ENCODE measurements at regions not wholly inside any gene's neighbourhood (a gene's known extent, or its start where the extent isn't known, plus 50 kb on each side); places are given as distances from the start of the nearest gene placed in this dataset.

DNA sequence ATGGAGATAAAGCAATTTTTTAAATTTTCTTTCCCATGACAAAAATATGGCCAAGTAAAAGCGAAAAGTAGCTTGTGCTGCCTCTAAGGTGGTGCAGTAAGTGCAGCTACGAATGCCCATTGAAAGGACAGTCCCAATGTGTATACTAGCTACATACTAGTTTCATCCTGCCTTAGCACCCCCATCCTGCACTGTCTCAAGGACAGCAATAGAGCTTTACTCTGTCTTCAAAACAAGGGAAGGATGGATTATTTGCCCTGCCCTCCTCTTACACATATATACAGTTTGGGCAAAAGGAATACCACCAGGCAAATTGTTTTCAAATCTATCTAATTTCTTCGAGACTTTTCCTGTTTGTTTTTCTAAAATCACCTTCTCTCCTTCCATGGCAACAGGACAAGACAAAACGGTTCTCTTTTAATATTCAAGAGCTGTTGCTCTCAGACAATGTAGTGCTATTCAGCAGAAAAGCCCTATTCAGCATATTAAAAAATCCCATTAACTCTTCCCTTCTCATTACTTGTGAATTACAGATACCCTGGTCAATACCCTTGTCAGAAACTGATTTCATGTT, 75.1 kb upstream of the SLC7A11 start:
- no peaks in the 10 kb centered on the region for H3K27me3 ChIP-seq (ENCODE audit: control insufficient read depth, insufficient read depth)
- H3K4me1 ChIP-seq (ENCODE audit: control insufficient read depth, insufficient read depth, low read length) = no peaks in the 10 kb centered on the region
- H3K27ac ChIP-seq (ENCODE audit: low read length) = no peak overlapping the region
- H3K4me3 ChIP-seq (ENCODE audit: low read length) = no peak overlapping the region
- DNase-seq (no peak), ATAC-seq (no peak)
- 67% methylated on average over 4 of the region's 4 CpGs for WGBS
- no peaks in the 10 kb centered on the region for H3K9me3 ChIP-seq (ENCODE audit: control insufficient read depth, low read length)
- intact Hi-C loops (cut with DNase I) = no loop called here

DNA sequence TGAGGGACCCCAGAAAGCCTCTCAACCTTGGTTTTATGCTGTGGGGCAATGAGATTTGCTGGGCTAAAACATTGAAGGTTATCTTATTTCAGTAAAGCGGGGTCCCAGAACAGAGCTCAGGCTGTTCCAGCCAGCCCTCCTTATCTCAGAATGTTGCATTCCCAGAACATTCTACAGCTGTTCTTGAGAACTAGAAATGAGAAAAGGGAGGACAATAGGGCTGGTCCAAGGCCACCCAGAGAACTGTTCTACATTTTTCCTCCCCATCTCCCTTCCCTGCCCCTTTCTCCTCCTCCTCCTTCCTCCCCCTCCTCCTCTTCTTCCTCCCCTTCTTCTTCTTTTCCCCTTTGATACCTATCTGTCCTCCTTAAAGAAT, 70.4 kb upstream of the SLC7A11 start:
- no peak for ATAC-seq
- DNase-seq = no peak
- H3K4me1 ChIP-seq (ENCODE audit: control insufficient read depth, insufficient read depth, low read length) = peaks cover 2% of the 10 kb centered on the region
- no peak overlapping the region for H3K27ac ChIP-seq (ENCODE audit: low read length)
- no peaks in the 10 kb centered on the region for H3K27me3 ChIP-seq (ENCODE audit: control insufficient read depth, insufficient read depth)
- H3K4me3 ChIP-seq (ENCODE audit: low read length) = no peak overlapping the region
- no peaks in the 10 kb centered on the region for H3K9me3 ChIP-seq (ENCODE audit: control insufficient read depth, low read length)
- WGBS = 71% methylated on average over 1 of the region's 1 CpG
- intact Hi-C loops (cut with DNase I) = no loop called here

DNA sequence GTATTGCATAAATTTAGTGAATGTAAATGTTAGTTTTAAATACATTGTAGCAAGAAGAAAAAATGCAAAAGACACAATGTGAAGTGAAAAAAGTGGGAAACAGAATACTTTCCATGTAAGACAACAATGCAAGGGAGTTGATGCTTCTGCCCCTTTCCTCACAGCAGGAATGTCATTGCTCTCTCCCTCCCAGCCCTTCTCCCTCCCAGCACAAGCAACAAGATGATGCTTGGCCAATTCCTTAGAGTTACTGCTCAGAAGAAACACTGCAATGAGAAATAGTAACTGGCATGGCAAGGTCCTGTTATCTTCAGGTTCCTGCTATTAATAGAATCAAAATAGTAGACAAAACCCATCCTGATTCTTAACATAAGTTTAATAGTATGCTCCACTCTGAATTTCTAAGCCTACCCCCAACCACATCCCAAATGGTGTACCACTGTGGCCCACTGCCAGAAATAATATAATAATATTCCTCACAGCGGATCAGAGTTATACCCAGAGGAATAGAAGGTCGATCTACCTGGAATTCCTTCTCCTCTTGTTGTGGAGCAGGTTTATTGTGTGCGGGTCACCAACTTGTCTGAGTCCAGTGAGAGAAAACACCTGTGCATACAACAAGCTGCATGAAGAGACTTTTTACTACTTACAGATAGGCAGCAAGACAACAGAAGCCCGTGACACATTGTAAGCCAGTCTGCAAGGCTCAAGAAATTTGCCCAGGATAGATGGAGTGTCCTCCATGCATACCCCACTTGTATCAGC, 69.8 kb upstream of the SLC7A11 start:
- 73% methylated on average over 4 of the region's 4 CpGs for WGBS
- Histone ChIP-seq H3K4me1 (ENCODE audit: control insufficient read depth, insufficient read depth, low read length) (peaks cover 2% of the 10 kb centered on the region), H3K27me3 (ENCODE audit: control insufficient read depth, insufficient read depth) (no peaks in the 10 kb centered on the region), H3K9me3 (ENCODE audit: control insufficient read depth, low read length) (no peaks in the 10 kb centered on the region), H3K27ac (ENCODE audit: low read length) (no peak overlapping the region), H3K4me3 (ENCODE audit: low read length) (no peak overlapping the region)
- intact Hi-C loops (cut with DNase I) = no loop called here
- DNase-seq (no peak), ATAC-seq (no peak)

DNA sequence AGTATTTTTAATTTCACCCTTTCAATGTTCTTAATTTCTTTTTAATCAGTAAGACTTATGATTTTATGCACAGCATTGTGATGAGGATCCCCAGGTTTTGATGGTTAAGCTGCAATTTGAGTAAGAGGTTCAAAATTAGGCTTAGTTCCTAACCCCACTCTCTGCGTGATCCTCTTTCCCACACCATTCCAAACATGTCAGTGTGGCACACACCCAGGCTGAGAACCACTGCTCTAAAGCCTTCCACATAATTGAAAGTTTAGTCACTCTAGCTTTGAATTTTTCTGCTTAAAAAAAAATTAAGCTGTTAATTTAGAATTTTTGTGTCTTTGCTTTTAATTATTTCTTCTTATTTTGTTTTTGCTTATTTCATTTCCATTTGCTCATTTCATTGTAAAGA, 68.8 kb upstream of the SLC7A11 start:
- ATAC-seq = no peak
- 47% methylated on average over 1 of the region's 1 CpG for WGBS

DNA sequence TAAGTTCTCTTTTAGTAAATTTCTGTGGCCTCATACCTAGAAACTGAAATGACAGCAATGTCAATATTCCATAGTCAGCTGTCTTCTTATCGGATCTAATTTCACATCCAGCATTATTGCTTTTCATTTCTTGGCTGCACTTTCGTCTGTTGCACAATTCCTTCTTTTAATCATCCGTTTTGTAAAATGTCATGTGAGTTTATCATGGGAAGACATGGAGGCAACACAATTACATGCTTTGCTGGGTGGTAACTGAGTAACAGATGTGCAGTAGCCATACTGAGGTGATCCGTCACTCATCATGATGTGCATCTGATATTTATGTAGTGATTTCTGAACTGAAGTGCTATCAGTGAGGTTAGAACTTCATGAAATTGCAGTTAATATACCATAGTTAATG, 68.3 kb upstream of the SLC7A11 start:
- intact Hi-C loops (cut with DNase I) = no loop called here
- ATAC-seq (no peak), DNase-seq (no peak)
- WGBS = 73% methylated on average over 4 of the region's 4 CpGs
- Histone ChIP-seq H3K9me3 (ENCODE audit: control insufficient read depth, low read length) (no peaks in the 10 kb centered on the region), H3K4me3 (ENCODE audit: low read length) (no peak overlapping the region), H3K27ac (ENCODE audit: low read length) (no peak overlapping the region), H3K27me3 (ENCODE audit: control insufficient read depth, insufficient read depth) (no peaks in the 10 kb centered on the region), H3K4me1 (ENCODE audit: control insufficient read depth, insufficient read depth, low read length) (peaks cover 2% of the 10 kb centered on the region)

More for the DNA sequence above, 68.8 kb upstream of the SLC7A11 start:
- H3K4me3 ChIP-seq (ENCODE audit: low read length) = no peak overlapping the region
- DNase-seq = no peak
- intact Hi-C loops (cut with DNase I) = no loop called here
- no peak overlapping the region for H3K27ac ChIP-seq (ENCODE audit: low read length)
- H3K27me3 ChIP-seq (ENCODE audit: control insufficient read depth, insufficient read depth) = no peaks in the 10 kb centered on the region
- H3K9me3 ChIP-seq (ENCODE audit: control insufficient read depth, low read length) = no peaks in the 10 kb centered on the region
- H3K4me1 ChIP-seq (ENCODE audit: control insufficient read depth, insufficient read depth, low read length) = peaks cover 2% of the 10 kb centered on the region

DNA sequence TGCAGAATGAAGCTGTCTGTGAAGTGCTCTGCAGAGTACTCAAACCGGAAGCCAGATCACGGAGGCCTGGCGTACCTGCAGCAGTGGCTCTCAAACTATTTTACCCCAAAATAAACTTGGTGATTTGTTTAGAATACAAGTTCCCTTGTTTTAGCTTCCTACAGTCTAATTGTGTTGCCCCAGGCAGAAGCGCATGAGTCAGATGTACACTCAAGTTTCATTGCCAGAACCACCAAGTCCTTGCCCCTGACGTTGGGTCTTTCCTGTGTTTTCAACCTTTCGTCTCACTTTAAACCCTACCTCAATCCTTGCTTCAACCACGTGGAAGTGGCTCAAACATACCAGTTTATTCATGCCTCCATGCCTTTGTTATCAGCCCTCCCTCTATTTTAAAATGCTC, 66.2 kb upstream of the SLC7A11 start:
- H3K27ac ChIP-seq (ENCODE audit: low read length) = no peak overlapping the region
- H3K4me1 ChIP-seq (ENCODE audit: control insufficient read depth, insufficient read depth, low read length) = peaks cover 2% of the 10 kb centered on the region
- WGBS = 82% methylated on average over 7 of the region's 7 CpGs
- no peaks in the 10 kb centered on the region for H3K27me3 ChIP-seq (ENCODE audit: control insufficient read depth, insufficient read depth)
- no peak for DNase-seq
- no peaks in the 10 kb centered on the region for H3K9me3 ChIP-seq (ENCODE audit: control insufficient read depth, low read length)
- H3K4me3 ChIP-seq (ENCODE audit: low read length) = no peak overlapping the region
- intact Hi-C loops (cut with DNase I) = no loop called here
- ATAC-seq = no peak

DNA sequence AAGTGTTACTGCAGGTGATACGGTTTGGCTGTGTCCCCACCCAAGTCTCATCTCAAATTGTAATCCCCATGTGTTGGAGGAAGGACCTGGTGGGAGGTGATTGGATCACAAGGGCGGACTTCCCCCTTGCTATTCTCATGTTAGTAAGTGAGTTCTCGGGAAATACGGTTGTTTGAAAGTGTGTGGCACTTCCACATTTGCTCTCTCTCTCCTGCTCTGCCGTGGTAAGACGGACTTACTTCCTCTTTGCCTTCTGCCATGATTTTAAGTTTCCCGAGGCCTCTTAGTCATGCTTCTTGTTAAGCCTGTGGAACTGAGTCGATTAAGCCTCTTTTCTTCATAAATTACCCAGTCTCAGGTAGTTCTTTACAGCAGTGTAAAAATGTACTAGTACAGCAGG, 65.2 kb upstream of the SLC7A11 start:
- no peak overlapping the region for H3K4me3 ChIP-seq (ENCODE audit: low read length)
- WGBS = 80% methylated on average over 8 of the region's 8 CpGs
- H3K27me3 ChIP-seq (ENCODE audit: control insufficient read depth, insufficient read depth) = no peaks in the 10 kb centered on the region
- ATAC-seq (no peak), DNase-seq (no peak)
- intact Hi-C loops (cut with DNase I) = no loop called here
- H3K9me3 ChIP-seq (ENCODE audit: control insufficient read depth, low read length) = no peaks in the 10 kb centered on the region
- no peak overlapping the region for H3K27ac ChIP-seq (ENCODE audit: low read length)
- peaks cover 2% of the 10 kb centered on the region for H3K4me1 ChIP-seq (ENCODE audit: control insufficient read depth, insufficient read depth, low read length)

DNA sequence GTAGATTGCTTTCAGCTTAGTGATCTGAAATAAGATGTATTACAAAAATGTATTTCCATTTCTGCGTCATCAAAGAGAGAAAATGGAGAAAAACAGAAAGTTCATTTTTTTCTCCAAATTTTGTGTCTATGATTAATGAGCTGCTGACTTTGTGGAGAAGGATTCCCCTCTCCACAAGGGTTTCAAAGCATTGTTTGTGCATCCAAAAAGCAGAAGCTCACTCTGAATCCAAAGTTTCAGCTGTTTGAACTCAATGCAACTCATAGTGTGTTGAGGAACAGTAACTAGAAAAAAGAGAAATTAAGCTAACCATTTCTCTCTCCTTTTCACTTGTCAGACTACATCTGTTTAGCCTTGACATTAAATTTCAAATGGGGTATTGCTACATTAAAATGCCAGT, 62.9 kb upstream of the SLC7A11 start:
- ATAC-seq = no peak
- WGBS = 89% methylated on average over 1 of the region's 1 CpG

DNA sequence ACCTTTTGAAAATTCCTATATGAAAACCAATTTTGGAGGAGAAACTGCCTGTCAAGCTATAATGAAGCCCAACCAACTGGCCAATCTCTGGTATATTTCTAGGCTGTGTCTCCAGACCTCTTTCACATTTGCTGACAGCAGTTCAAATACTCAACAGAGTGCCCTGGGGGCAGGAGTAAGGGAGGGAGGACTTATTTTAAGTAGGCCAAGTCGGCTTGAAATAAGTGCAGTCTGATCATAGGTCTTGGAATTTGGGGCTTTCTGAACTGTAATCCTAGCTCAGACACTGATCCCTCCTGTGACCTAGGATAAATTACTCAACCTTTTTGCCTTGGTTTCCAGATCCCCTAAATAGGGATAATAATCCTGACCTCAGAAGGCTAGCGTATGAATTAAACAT, 59.4 kb upstream of the SLC7A11 start:
- Histone ChIP-seq H3K4me1 (ENCODE audit: control insufficient read depth, insufficient read depth, low read length) (no peaks in the 10 kb centered on the region), H3K4me3 (ENCODE audit: low read length) (no peak overlapping the region), H3K27me3 (ENCODE audit: control insufficient read depth, insufficient read depth) (no peaks in the 10 kb centered on the region), H3K9me3 (ENCODE audit: control insufficient read depth, low read length) (no peaks in the 10 kb centered on the region), H3K27ac (ENCODE audit: low read length) (no peak overlapping the region)
- DNase-seq = no peak
- intact Hi-C loops (cut with DNase I) = no loop called here
- no peak for ATAC-seq
- 57% methylated on average over 2 of the region's 2 CpGs for WGBS

More for the DNA sequence above, 62.9 kb upstream of the SLC7A11 start:
- no peaks in the 10 kb centered on the region for H3K4me1 ChIP-seq (ENCODE audit: control insufficient read depth, insufficient read depth, low read length)
- no peak overlapping the region for H3K4me3 ChIP-seq (ENCODE audit: low read length)
- H3K27me3 ChIP-seq (ENCODE audit: control insufficient read depth, insufficient read depth) = no peaks in the 10 kb centered on the region
- intact Hi-C loops (cut with DNase I) = no loop called here
- no peak overlapping the region for H3K27ac ChIP-seq (ENCODE audit: low read length)
- no peaks in the 10 kb centered on the region for H3K9me3 ChIP-seq (ENCODE audit: control insufficient read depth, low read length)
- no peak for DNase-seq

DNA sequence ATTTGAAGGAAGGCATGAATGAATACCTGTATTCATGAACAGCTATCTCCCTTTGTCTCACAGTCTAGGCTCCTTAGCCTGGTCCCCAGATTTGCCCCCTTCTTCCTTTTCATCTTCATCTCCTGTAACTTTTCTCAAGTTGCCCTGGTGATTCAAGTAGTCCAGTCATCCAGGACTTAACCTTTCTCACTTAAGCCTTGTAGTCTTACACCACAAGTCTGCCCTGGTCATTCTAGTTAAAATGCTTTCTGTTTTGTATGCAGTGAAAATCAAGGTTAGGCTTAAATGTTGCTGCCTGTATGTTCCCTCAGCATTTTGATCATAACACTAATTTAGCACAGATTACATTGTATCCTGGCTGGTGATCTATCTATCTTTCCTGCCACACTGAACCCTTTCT, 58.5 kb upstream of the SLC7A11 start:
- no peaks in the 10 kb centered on the region for H3K4me1 ChIP-seq (ENCODE audit: control insufficient read depth, insufficient read depth, low read length)
- DNase-seq (no peak), ATAC-seq (no peak)
- H3K27me3 ChIP-seq (ENCODE audit: control insufficient read depth, insufficient read depth) = no peaks in the 10 kb centered on the region
- no peak overlapping the region for H3K27ac ChIP-seq (ENCODE audit: low read length)
- H3K4me3 ChIP-seq (ENCODE audit: low read length) = no peak overlapping the region
- intact Hi-C loops (cut with DNase I) = no loop called here
- no peaks in the 10 kb centered on the region for H3K9me3 ChIP-seq (ENCODE audit: control insufficient read depth, low read length)

DNA sequence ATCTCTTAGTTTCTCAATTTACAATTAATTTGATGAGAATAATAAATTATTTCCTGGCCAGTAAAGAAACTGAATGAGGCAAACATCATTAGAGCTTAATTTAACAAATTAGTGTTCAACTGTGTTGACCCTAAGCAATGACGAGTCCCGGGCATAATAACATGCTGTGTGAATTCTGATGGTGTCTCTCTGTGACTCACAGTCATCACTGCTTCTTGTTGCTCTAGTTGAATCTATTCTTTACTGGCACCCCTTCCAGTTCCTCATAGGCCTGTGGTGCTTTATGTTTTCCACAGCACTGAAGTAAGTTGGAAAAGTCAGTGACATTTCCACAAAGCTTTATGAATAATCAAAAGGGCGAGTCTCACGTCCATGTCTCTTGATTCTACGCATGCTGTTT, 57.7 kb upstream of the SLC7A11 start:
- ATAC-seq = no peak
- Histone ChIP-seq H3K27me3 (ENCODE audit: control insufficient read depth, insufficient read depth) (no peaks in the 10 kb centered on the region), H3K4me3 (ENCODE audit: low read length) (no peak overlapping the region), H3K9me3 (ENCODE audit: control insufficient read depth, low read length) (no peaks in the 10 kb centered on the region), H3K4me1 (ENCODE audit: control insufficient read depth, insufficient read depth, low read length) (no peaks in the 10 kb centered on the region), H3K27ac (ENCODE audit: low read length) (no peak overlapping the region)
- intact Hi-C loops (cut with DNase I) = no loop called here
- no peak for DNase-seq
- 92% methylated on average over 5 of the region's 5 CpGs for WGBS

DNA sequence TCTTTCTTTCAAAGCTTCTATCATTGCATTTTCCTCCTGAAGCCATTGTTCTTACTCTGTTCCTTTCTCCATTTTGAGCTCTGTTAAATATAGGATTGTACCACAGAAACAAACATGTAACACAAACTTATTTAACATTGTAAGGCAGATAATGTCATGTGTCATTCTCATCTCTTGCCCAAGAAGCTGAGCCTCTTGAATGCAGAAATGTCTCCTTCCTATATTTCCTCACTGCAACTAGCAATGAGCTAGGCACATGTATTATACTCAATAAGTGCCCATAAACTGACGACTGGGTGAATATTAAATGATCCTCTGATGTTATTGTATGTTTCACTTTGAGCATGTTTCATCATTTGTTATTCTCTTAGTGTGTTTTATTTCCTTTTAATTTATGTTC, 56.7 kb upstream of the SLC7A11 start:
- H3K27ac ChIP-seq (ENCODE audit: low read length) = no peak overlapping the region
- H3K4me1 ChIP-seq (ENCODE audit: control insufficient read depth, insufficient read depth, low read length) = no peaks in the 10 kb centered on the region
- intact Hi-C loops (cut with DNase I) = no loop called here
- DNase-seq = no peak
- ATAC-seq = no peak
- 78% methylated on average over 1 of the region's 1 CpG for WGBS
- H3K4me3 ChIP-seq (ENCODE audit: low read length) = no peak overlapping the region
- H3K9me3 ChIP-seq (ENCODE audit: control insufficient read depth, low read length) = no peaks in the 10 kb centered on the region
- H3K27me3 ChIP-seq (ENCODE audit: control insufficient read depth, insufficient read depth) = no peaks in the 10 kb centered on the region

Measured in right cardiac atrium (tissue), 5 donors.